ENCODE measurements at regions not wholly inside any gene's neighbourhood (a gene's known extent, or its start where the extent isn't known, plus 50 kb on each side); places are given as distances from the start of the nearest gene placed in this dataset.

- H2AFZ ChIP-seq (ENCODE audit: low read depth, low read length, severe bottlenecking) = no peak overlapping the region
- H3K27me3 ChIP-seq (ENCODE audit: low read length) = no peaks in the 10 kb centered on the region
- no peak overlapping the region for H3K4me2 ChIP-seq (ENCODE audit: low read depth, low read length, poor library complexity, severe bottlenecking)
- H3K36me3 ChIP-seq (ENCODE audit: low read length) = no peaks in the 10 kb centered on the region
- no peaks in the 10 kb centered on the region for H3K79me2 ChIP-seq (ENCODE audit: insufficient read depth, low read length)
- H3K9ac ChIP-seq (ENCODE audit: low read length) = no peak overlapping the region
- no peak overlapping the region for H3K4me3 ChIP-seq (ENCODE audit: insufficient read depth, low read length, poor library complexity, severe bottlenecking)
- no peaks in the 10 kb centered on the region for H3F3A ChIP-seq (ENCODE audit: insufficient read depth)
- no peaks in the 10 kb centered on the region for H3K9me3 ChIP-seq (ENCODE audit: insufficient read depth, low read length)
- H4K20me1 ChIP-seq (ENCODE audit: low read depth, low read length) = no peaks in the 10 kb centered on the region
- H3K9me2 ChIP-seq (replicated peaks; ENCODE audit: insufficient read depth, low read length) = no peaks in the 10 kb centered on the region
- TF ChIP-seq CTCF (IDR thresholded peaks at IDR 0.05; ENCODE audit: insufficient read depth, low read length, poor library complexity, severe bottlenecking) (no peak), EZH2phosphoT487 (conservative IDR thresholded peaks at IDR 0.05; ENCODE audit: low read length) (no peak)
- no peak overlapping the region for H3K27ac ChIP-seq (ENCODE audit: low read depth, low read length)
These were observed 325.9 kb upstream of the AJAP1 start for GRCh38 chr1:4328402-4329071.

- no peak overlapping the region for H2AFZ ChIP-seq (ENCODE audit: low read depth, low read length, severe bottlenecking)
- H3K9me2 ChIP-seq (replicated peaks; ENCODE audit: insufficient read depth, low read length) = no peaks in the 10 kb centered on the region
- TF ChIP-seq CTCF (IDR thresholded peaks at IDR 0.05; ENCODE audit: insufficient read depth, low read length, poor library complexity, severe bottlenecking) (no peak), EZH2phosphoT487 (conservative IDR thresholded peaks at IDR 0.05; ENCODE audit: low read length) (no peak)
- no peak overlapping the region for H3K27ac ChIP-seq (ENCODE audit: low read depth, low read length)
- no peaks in the 10 kb centered on the region for H3K9me3 ChIP-seq (ENCODE audit: insufficient read depth, low read length)
- H3K4me2 ChIP-seq (ENCODE audit: low read depth, low read length, poor library complexity, severe bottlenecking) = no peak overlapping the region
- H3K79me2 ChIP-seq (ENCODE audit: insufficient read depth, low read length) = no peaks in the 10 kb centered on the region
- H4K20me1 ChIP-seq (ENCODE audit: low read depth, low read length) = no peaks in the 10 kb centered on the region
- H3K27me3 ChIP-seq (ENCODE audit: low read length) = no peaks in the 10 kb centered on the region
- no peak overlapping the region for H3K4me3 ChIP-seq (ENCODE audit: insufficient read depth, low read length, poor library complexity, severe bottlenecking)
- no peak overlapping the region for H3K9ac ChIP-seq (ENCODE audit: low read length)
- H3K36me3 ChIP-seq (ENCODE audit: low read length) = no peaks in the 10 kb centered on the region
- H3F3A ChIP-seq (ENCODE audit: insufficient read depth) = no peaks in the 10 kb centered on the region
These were observed 323.3 kb upstream of the AJAP1 start for GRCh38 chr1:4330805-4331766.

GRCh38 chr1:4331767-4332163 is 322.6 kb upstream of the AJAP1 start:
- no peaks in the 10 kb centered on the region for H4K20me1 ChIP-seq (ENCODE audit: low read depth, low read length)
- H3K79me2 ChIP-seq (ENCODE audit: insufficient read depth, low read length) = no peaks in the 10 kb centered on the region
- no peak overlapping the region for H3K27ac ChIP-seq (ENCODE audit: low read depth, low read length)
- H3K4me3 ChIP-seq (ENCODE audit: insufficient read depth, low read length, poor library complexity, severe bottlenecking) = no peak overlapping the region
- no peaks in the 10 kb centered on the region for H3K36me3 ChIP-seq (ENCODE audit: low read length)
- no peak overlapping the region for H3K9ac ChIP-seq (ENCODE audit: low read length)
- no peak for TF ChIP-seq CTCF (IDR thresholded peaks at IDR 0.05; ENCODE audit: insufficient read depth, low read length, poor library complexity, severe bottlenecking)
- no peak for TF ChIP-seq EZH2phosphoT487 (conservative IDR thresholded peaks at IDR 0.05; ENCODE audit: low read length)
- no peaks in the 10 kb centered on the region for H3K9me3 ChIP-seq (ENCODE audit: insufficient read depth, low read length)
- H3K27me3 ChIP-seq (ENCODE audit: low read length) = no peaks in the 10 kb centered on the region
- no peaks in the 10 kb centered on the region for H3F3A ChIP-seq (ENCODE audit: insufficient read depth)
- H3K4me2 ChIP-seq (ENCODE audit: low read depth, low read length, poor library complexity, severe bottlenecking) = no peak overlapping the region
- H2AFZ ChIP-seq (ENCODE audit: low read depth, low read length, severe bottlenecking) = no peak overlapping the region
- no peaks in the 10 kb centered on the region for H3K9me2 ChIP-seq (replicated peaks; ENCODE audit: insufficient read depth, low read length)
